GM12878 (cell line): ENCODE measurements at regions not wholly inside any gene's neighbourhood (a gene's known extent, or its start where the extent isn't known, plus 50 kb on each side); places are given as distances from the start of the nearest gene placed in this dataset.

Source experiments
- ATAC-seq: fragments of 200-7000 bp; cut with Tn5 transposase; 3 replicates; pipeline ENCODE4 v1.9.1; 2020; ENCODE audit warnings: mild to moderate bottlenecking, moderate library complexity
- BruUV-seq: library from RNA; stranded (reverse); fragments of 400-500 nt; replicated peaks from 2 replicates; lab custom pipeline; 2021; lab: Mats Ljungman, UMichigan
- CTCF ChIA-PET: fragments of 300-600 bp; sonication (Branson Sonifier 250); formaldehyde crosslinking; extraction: SDS; loops from one replicate; lab custom pipeline; 2021; ENCODE audit warnings: inconsistent platforms; lab: Yijun Ruan, JAX
- POLR2A ChIA-PET: fragments of 350-600 bp; formaldehyde crosslinking; extraction: SDS; loops from one replicate; lab custom pipeline; 2021; ENCODE audit warnings: inconsistent platforms; lab: Charles Lee
- RAD21 ChIA-PET: fragments of 300-600 bp; sonication (Branson Sonifier 250); formaldehyde crosslinking; loops from one replicate; lab custom pipeline; 2023; ENCODE audit warnings: antibody characterized with exemption; ENCODE audit not compliant: unreplicated experiment; lab: Charles Lee
- SMC1A ChIA-PET: fragments of 300-600 bp; sonication (Branson Sonifier 250); formaldehyde crosslinking; loops from one replicate; lab custom pipeline; 2023; ENCODE audit not compliant: unreplicated experiment, uncharacterized antibody; lab: Charles Lee
- DNase-seq: peaks from one replicate; pipeline ENCODE4 v3.0.0-alpha.2; 2011; ENCODE audit warnings: low read depth, low spot score
- FAIRE-seq: peaks from 3 replicates; lab custom pipeline; 2011; peaks lifted over from hg19 to GRCh38; lab: Jason Lieb, UNC
- H2AFZ ChIP-seq: 2 replicates; pipeline ENCODE4 v1.6.0; 2011; ENCODE audit warnings: low read depth, low read length, control low read depth; ENCODE audit not compliant: control insufficient read depth
- H3K27ac ChIP-seq: 2 replicates; pipeline ENCODE4 v1.5.1; 2011; ENCODE audit warnings: control low read depth; ENCODE audit not compliant: control insufficient read depth, insufficient read depth
- H3K27me3 ChIP-seq, 2 experiments: replicated peaks in 1 of 2; 2 replicates each; pipeline versions ENCODE4 v1.6.0 to v1.6.1; 2011; ENCODE audit warnings: low read length in 1 of 2; ENCODE audit not compliant: control insufficient read depth in 2 of 2, insufficient read depth in 2 of 2
- H3K36me3 ChIP-seq, 2 experiments: 2 replicates each; pipeline ENCODE4 v1.5.1; 2011; ENCODE audit warnings: low read length in 1 of 2; ENCODE audit not compliant: control insufficient read depth in 2 of 2, insufficient read depth in 2 of 2
- H3K4me1 ChIP-seq: 2 replicates; pipeline ENCODE4 v1.6.1; 2011; ENCODE audit warnings: mild to moderate bottlenecking, low read length, moderate library complexity, mixed read lengths; ENCODE audit not compliant: control insufficient read depth, insufficient read depth
- H3K4me2 ChIP-seq: 2 replicates; pipeline ENCODE4 v1.6.0; 2011; ENCODE audit warnings: control low read depth; ENCODE audit not compliant: control insufficient read depth, insufficient read depth
- H3K4me3 ChIP-seq: fragments of 200-600 bp; sonication (generic); 2 replicates; pipeline ENCODE4 v1.5.1; 2016
- H3K79me2 ChIP-seq: 2 replicates; pipeline ENCODE4 v1.6.0; 2011; ENCODE audit warnings: low read length; ENCODE audit not compliant: control insufficient read depth, insufficient read depth
- H3K9ac ChIP-seq: 2 replicates; pipeline ENCODE4 v1.8.0; 2011; ENCODE audit warnings: low read length, control low read depth, mixed read lengths; ENCODE audit not compliant: control insufficient read depth, insufficient read depth
- H3K9me3 ChIP-seq: replicated peaks from 3 replicates; pipeline ENCODE4 v1.5.1; 2011; ENCODE audit warnings: mild to moderate bottlenecking, low read length; ENCODE audit not compliant: control insufficient read depth, insufficient read depth
- H4K20me1 ChIP-seq: 2 replicates; pipeline ENCODE4 v1.6.0; 2011; ENCODE audit not compliant: control insufficient read depth, insufficient read depth
- ASH2L ChIP-seq: fragments of 300-600, 200-600 bp; sonication (generic); IDR thresholded peaks from 2 replicates; pipeline ENCODE4 v1.6.1; 2017; ENCODE audit warnings: low read depth, mild to moderate bottlenecking, borderline replicate concordance
- ATF3 ChIP-seq: IDR thresholded peaks from 2 replicates; pipeline ENCODE4 v1.6.1; 2011; ENCODE audit warnings: low read depth, mild to moderate bottlenecking, low read length, moderate library complexity, borderline replicate concordance; ENCODE audit errors: extremely low read depth
- FOXM1 ChIP-seq: IDR thresholded peaks from 2 replicates; pipeline ENCODE4 v1.6.1; 2012; ENCODE audit warnings: low read depth, mild to moderate bottlenecking, inconsistent platforms, low read length, moderate library complexity
- MEF2B ChIP-seq: fragments of 450-650 bp; IDR thresholded peaks from 2 replicates; pipeline ENCODE4 v1.6.1; 2018; ENCODE audit warnings: mild to moderate bottlenecking, moderate library complexity; ENCODE audit not compliant: partially characterized antibody, poor library complexity, severe bottlenecking
- NBN ChIP-seq: fragments of 450-650 bp; IDR thresholded peaks from 2 replicates; pipeline ENCODE4 v1.6.1; 2016
- NFYB ChIP-seq: IDR thresholded peaks from 2 replicates; pipeline ENCODE4 v1.6.1; 2011; ENCODE audit warnings: low read depth, mild to moderate bottlenecking, low read length, improper control_type of control experiment, moderate library complexity; ENCODE audit not compliant: insufficient read depth
- NR2C1 ChIP-seq: fragments of 450-650 bp; IDR thresholded peaks from 2 replicates; pipeline ENCODE4 v1.6.1; 2017; ENCODE audit warnings: antibody characterized with exemption, mild to moderate bottlenecking, moderate library complexity
- POLR2AphosphoS2 ChIP-seq: IDR thresholded peaks from 2 replicates; pipeline ENCODE4 v1.6.1; 2011; ENCODE audit warnings: low read depth, mild to moderate bottlenecking, low read length, improper control_type of control experiment, moderate library complexity
- RCOR1 ChIP-seq: conservative IDR thresholded peaks from 2 replicates; pipeline ENCODE4 v1.6.1; 2012; ENCODE audit warnings: low read depth, low read length, improper control_type of control experiment
- SMAD1 ChIP-seq: fragments of 450-650 bp; IDR thresholded peaks from 2 replicates; pipeline ENCODE4 v1.6.1; 2018; ENCODE audit warnings: mild to moderate bottlenecking, low read depth; ENCODE audit not compliant: partially characterized antibody
- SPI1 ChIP-seq: IDR thresholded peaks from 2 replicates; pipeline ENCODE4 v1.6.1; 2011; ENCODE audit warnings: low read depth, mild to moderate bottlenecking, low read length, moderate library complexity, borderline replicate concordance; ENCODE audit not compliant: insufficient read depth
- SREBF1 ChIP-seq: IDR thresholded peaks from 2 replicates; pipeline ENCODE4 v1.6.1; 2012; ENCODE audit warnings: mild to moderate bottlenecking, low read length
- SREBF2 ChIP-seq: IDR thresholded peaks from 2 replicates; pipeline ENCODE4 v1.6.1; 2012; ENCODE audit warnings: mild to moderate bottlenecking, low read length
- SUZ12 ChIP-seq: fragments of 200-600 bp; sonication (generic); IDR thresholded peaks from one replicate; pipeline ENCODE4 v1.6.1; 2018; ENCODE audit warnings: antibody characterized with exemption, mild to moderate bottlenecking; ENCODE audit not compliant: unreplicated experiment
- TCF3 ChIP-seq: IDR thresholded peaks from 2 replicates; pipeline ENCODE4 v1.6.1; 2012; ENCODE audit warnings: low read depth, mild to moderate bottlenecking, low read length, borderline replicate concordance; ENCODE audit not compliant: insufficient read depth
- ZBED1 ChIP-seq: IDR thresholded peaks from 2 replicates; pipeline ENCODE4 v1.6.1; 2016; ENCODE audit warnings: borderline replicate concordance
- ZBTB4 ChIP-seq: fragments of 450-650 bp; formaldehyde crosslinking; IDR thresholded peaks from 2 replicates; pipeline ENCODE4 v1.4.0; 2022; ENCODE audit warnings: mild to moderate bottlenecking, moderate library complexity
- ZNF207 ChIP-seq: fragments of 450-650 bp; IDR thresholded peaks from 2 replicates; pipeline ENCODE4 v1.6.1; 2014; ENCODE audit warnings: antibody characterized with exemption, mild to moderate bottlenecking, borderline replicate concordance
- WGBS: methylation state at CpG from one replicate; pipeline ENCODE4 v1.1.6; 2016; ENCODE audit warnings: low lambda C conversion rate; ENCODE audit not compliant: insufficient replicate concordance, insufficient coverage; ENCODE audit errors: missing lambda C conversion rate; 5-methylcytosine and 5-hydroxymethylcytosine counted together
- in situ Hi-C: fragments of 300-500 bp; cut with MboI; formaldehyde crosslinking; loops from 9 replicates; pipeline ENCODE4 v1.14.3; 2018; ENCODE audit warnings: mixed read lengths
- intact Hi-C: fragments of 100-400 bp; cut with micrococcal nuclease; formaldehyde crosslinking; loops from one replicate; pipeline ENCODE4 v1.14.2; 2022; ENCODE audit not compliant: unreplicated experiment
- TF ChIP-seq, protein P1 (sequence below): fragments of 450-650 bp; conservative IDR thresholded peaks from 2 replicates; pipeline ENCODE4 v1.6.1; 2017; ENCODE audit warnings: mild to moderate bottlenecking, moderate library complexity
- TF ChIP-seq, protein P2 (sequence below): IDR thresholded peaks from 2 replicates; pipeline ENCODE4 v1.6.1; 2012; ENCODE audit warnings: low read depth, low read length, improper control_type of control experiment

GRCh38 chr13:99741960-99742359 lies 229.6 kb downstream of the ZIC5 start:
- no peaks in the 10 kb centered on the region for H4K20me1 ChIP-seq
- H3K27me3 ChIP-seq: no peaks in the 10 kb centered on the region; a peak in 1 of 4 replicates
- H3K36me3 ChIP-seq: no peaks in the 10 kb centered on the region
- H2AFZ ChIP-seq: no peak overlapping the region
- H3K9me3 ChIP-seq: no peaks in the 10 kb centered on the region
- DNase-seq (no peak), FAIRE-seq (no peak), ATAC-seq (no peak)
- H3K4me3 ChIP-seq: no peak overlapping the region
- intact Hi-C loops (no loop called here), in situ Hi-C loops (no loop called here)
- no TSS peak for BruUV-seq
- no peak for TF ChIP-seq ASH2L
- TF ChIP-seq ZBTB4 (CRISPR knock-in tag): no peak
- TF ChIP-seq NR2C1: no peak
- TF ChIP-seq, protein P1, sequence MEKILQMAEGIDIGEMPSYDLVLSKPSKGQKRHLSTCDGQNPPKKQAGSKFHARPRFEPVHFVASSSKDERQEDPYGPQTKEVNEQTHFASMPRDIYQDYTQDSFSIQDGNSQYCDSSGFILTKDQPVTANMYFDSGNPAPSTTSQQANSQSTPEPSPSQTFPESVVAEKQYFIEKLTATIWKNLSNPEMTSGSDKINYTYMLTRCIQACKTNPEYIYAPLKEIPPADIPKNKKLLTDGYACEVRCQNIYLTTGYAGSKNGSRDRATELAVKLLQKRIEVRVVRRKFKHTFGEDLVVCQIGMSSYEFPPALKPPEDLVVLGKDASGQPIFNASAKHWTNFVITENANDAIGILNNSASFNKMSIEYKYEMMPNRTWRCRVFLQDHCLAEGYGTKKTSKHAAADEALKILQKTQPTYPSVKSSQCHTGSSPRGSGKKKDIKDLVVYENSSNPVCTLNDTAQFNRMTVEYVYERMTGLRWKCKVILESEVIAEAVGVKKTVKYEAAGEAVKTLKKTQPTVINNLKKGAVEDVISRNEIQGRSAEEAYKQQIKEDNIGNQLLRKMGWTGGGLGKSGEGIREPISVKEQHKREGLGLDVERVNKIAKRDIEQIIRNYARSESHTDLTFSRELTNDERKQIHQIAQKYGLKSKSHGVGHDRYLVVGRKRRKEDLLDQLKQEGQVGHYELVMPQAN: no peak
- no peak for TF ChIP-seq SMAD1
- TF ChIP-seq TCF3: no peak
- no peak for TF ChIP-seq SPI1
- TF ChIP-seq MEF2B: no peak
- TF ChIP-seq RCOR1: no peak
- TF ChIP-seq ZBED1: no peak
- TF ChIP-seq NFYB: no peak
- no peak for TF ChIP-seq SREBF2
- TF ChIP-seq SUZ12: no peak
- no peak for TF ChIP-seq ATF3
- TF ChIP-seq, protein P2, sequence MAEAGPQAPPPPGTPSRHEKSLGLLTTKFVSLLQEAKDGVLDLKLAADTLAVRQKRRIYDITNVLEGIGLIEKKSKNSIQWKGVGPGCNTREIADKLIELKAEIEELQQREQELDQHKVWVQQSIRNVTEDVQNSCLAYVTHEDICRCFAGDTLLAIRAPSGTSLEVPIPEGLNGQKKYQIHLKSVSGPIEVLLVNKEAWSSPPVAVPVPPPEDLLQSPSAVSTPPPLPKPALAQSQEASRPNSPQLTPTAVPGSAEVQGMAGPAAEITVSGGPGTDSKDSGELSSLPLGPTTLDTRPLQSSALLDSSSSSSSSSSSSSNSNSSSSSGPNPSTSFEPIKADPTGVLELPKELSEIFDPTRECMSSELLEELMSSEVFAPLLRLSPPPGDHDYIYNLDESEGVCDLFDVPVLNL: no peak
- TF ChIP-seq FOXM1: no peak
- no peak for TF ChIP-seq POLR2AphosphoS2
- no peak for TF ChIP-seq SREBF1
- no peak for TF ChIP-seq NBN
- no peak for TF ChIP-seq ZNF207
- ChIA-PET CTCF (interaction anchor here (0.9 kb wide), 1 partner anchor 85 kb away, joined by 3 read pairs; no protein-coding TSS in a partner anchor), SMC1A (no interaction called here), POLR2A (no interaction called here), RAD21 (no interaction called here)
- 69% methylated on average over 6 of the region's 6 CpGs for WGBS
- no peak overlapping the region for H3K27ac ChIP-seq
- H3K4me1 ChIP-seq: no peaks in the 10 kb centered on the region
- H3K79me2 ChIP-seq: no peaks in the 10 kb centered on the region
- no peak overlapping the region for H3K4me2 ChIP-seq
- no peak overlapping the region for H3K9ac ChIP-seq
